ENCODE measurements at regions not wholly inside any gene's neighbourhood (a gene's known extent, or its start where the extent isn't known, plus 50 kb on each side); places are given as distances from the start of the nearest gene placed in this dataset.

DNA sequence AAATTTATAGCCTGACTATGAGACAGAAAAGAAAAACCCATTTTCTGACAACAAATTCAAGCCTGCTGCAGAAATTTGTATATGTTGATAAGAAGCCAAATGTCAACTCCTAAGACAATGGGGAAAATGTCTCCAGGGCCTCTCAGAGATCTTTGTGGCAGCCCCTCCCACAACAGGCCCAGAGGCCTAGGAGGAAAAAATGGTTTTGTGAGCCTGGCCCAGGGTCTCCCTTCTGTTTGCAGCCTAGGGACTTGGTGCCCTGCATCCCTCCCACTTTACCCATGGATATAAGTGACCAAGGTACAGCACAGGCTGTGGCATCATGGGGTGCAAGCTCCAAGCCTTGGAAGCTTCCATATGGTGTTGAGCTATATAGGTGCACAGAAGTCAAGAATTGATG is 740.2 kb downstream of the SEMA5A start:
- BruUV-seq (replicated peaks), result no TSS peak
- no peaks in the 10 kb centered on the region for H3K79me2 ChIP-seq (ENCODE audit: insufficient read depth, low read length)
- H4K20me1 ChIP-seq (ENCODE audit: insufficient read depth, low read length), result no peaks in the 10 kb centered on the region
- TF ChIP-seq EHMT2 (IDR thresholded peaks at IDR 0.05; ENCODE audit: borderline replicate concordance, low read depth, low read length), result no peak
- TF ChIP-seq FOXA3 (CRISPR knock-in tag; IDR thresholded peaks at IDR 0.05), result no peak
- no peak for TF ChIP-seq ZNF44 (CRISPR knock-in tag; IDR thresholded peaks at IDR 0.05)
- no peak for TF ChIP-seq ZBTB1 (CRISPR knock-in tag; IDR thresholded peaks at IDR 0.05; ENCODE audit: borderline replicate concordance)
- no peak for TF ChIP-seq SP2 (CRISPR knock-in tag; IDR thresholded peaks at IDR 0.05)
- TF ChIP-seq MATR3 (CRISPR knock-in tag; IDR thresholded peaks at IDR 0.05), result no peak
- TF ChIP-seq ZNF260 (CRISPR knock-in tag; IDR thresholded peaks at IDR 0.05; ENCODE audit: borderline replicate concordance, low read depth), result no peak
- TF ChIP-seq, protein P1, sequence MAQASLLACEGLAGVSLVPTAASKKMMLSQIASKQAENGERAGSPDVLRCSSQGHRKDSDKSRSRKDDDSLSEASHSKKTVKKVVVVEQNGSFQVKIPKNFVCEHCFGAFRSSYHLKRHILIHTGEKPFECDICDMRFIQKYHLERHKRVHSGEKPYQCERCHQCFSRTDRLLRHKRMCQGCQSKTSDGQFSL (CRISPR knock-in tag; IDR thresholded peaks at IDR 0.05), result no peak
- TF ChIP-seq, protein P2, sequence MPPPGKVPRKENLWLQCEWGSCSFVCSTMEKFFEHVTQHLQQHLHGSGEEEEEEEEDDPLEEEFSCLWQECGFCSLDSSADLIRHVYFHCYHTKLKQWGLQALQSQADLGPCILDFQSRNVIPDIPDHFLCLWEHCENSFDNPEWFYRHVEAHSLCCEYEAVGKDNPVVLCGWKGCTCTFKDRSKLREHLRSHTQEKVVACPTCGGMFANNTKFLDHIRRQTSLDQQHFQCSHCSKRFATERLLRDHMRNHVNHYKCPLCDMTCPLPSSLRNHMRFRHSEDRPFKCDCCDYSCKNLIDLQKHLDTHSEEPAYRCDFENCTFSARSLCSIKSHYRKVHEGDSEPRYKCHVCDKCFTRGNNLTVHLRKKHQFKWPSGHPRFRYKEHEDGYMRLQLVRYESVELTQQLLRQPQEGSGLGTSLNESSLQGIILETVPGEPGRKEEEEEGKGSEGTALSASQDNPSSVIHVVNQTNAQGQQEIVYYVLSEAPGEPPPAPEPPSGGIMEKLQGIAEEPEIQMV (CRISPR knock-in tag; IDR thresholded peaks at IDR 0.05; ENCODE audit: low read depth), result no peak
- no peak for TF ChIP-seq MBD4 (IDR thresholded peaks at IDR 0.05; ENCODE audit: borderline replicate concordance, low read length)
- TF ChIP-seq NR3C1 (CRISPR knock-in tag; IDR thresholded peaks at IDR 0.05), result no peak
- TF ChIP-seq, protein P3, sequence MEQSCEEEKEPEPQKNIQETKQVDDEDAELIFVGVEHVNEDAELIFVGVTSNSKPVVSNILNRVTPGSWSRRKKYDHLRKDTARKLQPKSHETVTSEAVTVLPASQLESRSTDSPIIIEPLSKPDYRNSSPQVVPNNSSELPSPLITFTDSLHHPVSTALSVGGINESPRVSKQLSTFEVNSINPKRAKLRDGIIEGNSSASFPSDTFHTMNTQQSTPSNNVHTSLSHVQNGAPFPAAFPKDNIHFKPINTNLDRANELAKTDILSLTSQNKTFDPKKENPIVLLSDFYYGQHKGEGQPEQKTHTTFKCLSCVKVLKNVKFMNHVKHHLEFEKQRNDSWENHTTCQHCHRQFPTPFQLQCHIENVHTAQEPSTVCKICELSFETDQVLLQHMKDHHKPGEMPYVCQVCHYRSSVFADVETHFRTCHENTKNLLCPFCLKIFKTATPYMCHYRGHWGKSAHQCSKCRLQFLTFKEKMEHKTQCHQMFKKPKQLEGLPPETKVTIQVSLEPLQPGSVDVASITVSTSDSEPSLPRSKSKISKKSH (CRISPR knock-in tag; IDR thresholded peaks at IDR 0.05; ENCODE audit: borderline replicate concordance), result no peak
- no peak for TF ChIP-seq SYNCRIP (IDR thresholded peaks at IDR 0.05; ENCODE audit: insufficient read depth, low read depth, low read length)
- TF ChIP-seq, protein P4, sequence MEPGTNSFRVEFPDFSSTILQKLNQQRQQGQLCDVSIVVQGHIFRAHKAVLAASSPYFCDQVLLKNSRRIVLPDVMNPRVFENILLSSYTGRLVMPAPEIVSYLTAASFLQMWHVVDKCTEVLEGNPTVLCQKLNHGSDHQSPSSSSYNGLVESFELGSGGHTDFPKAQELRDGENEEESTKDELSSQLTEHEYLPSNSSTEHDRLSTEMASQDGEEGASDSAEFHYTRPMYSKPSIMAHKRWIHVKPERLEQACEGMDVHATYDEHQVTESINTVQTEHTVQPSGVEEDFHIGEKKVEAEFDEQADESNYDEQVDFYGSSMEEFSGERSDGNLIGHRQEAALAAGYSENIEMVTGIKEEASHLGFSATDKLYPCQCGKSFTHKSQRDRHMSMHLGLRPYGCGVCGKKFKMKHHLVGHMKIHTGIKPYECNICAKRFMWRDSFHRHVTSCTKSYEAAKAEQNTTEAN (CRISPR knock-in tag; conservative IDR thresholded peaks at IDR 0.05), result no peak
- TF ChIP-seq SMAD9 (CRISPR knock-in tag; IDR thresholded peaks at IDR 0.05), result no peak
- TF ChIP-seq KAT2B (IDR thresholded peaks at IDR 0.05; ENCODE audit: borderline replicate concordance, low read depth, low read length), result no peak
- no peak for TF ChIP-seq ZNF232 (CRISPR knock-in tag; IDR thresholded peaks at IDR 0.05; ENCODE audit: borderline replicate concordance)
- FAIRE-seq (no peak), DNase-seq (ENCODE audit: low spot score) (no peak), ATAC-seq (no peak)
- H3K9me3 ChIP-seq (ENCODE audit: low read length), result peaks cover 95% of the 10 kb centered on the region
- CTCF ChIA-PET (ENCODE audit: low intra/inter-chr PET ratio, low total read pairs), result no interaction called here
- H3K27me3 ChIP-seq (ENCODE audit: control insufficient read depth in 1 of 2, insufficient read depth in 2 of 2, low read length in 2 of 2), result no peaks in the 10 kb centered on the region
- H2AFZ ChIP-seq (ENCODE audit: low read length), result no peak overlapping the region
- H3K36me3 ChIP-seq (replicated peaks in 1 of 2; ENCODE audit: control insufficient read depth in 1 of 2, insufficient read depth in 2 of 2, low read length in 2 of 2), result no peaks in the 10 kb centered on the region
- no peak overlapping the region for H3K27ac ChIP-seq (ENCODE audit: extremely low read length, insufficient read depth, low read length)
- no peak overlapping the region for H3K4me3 ChIP-seq (replicated peaks in 1 of 3; ENCODE audit: insufficient read depth in 1 of 3, low read depth in 2 of 3, low read length in 3 of 3)
- intact Hi-C loops (cut with micrococcal nuclease; ENCODE audit: unreplicated experiment), result no loop called here
- POLR2A ChIA-PET, result no interaction called here
- H3K4me2 ChIP-seq (ENCODE audit: low read depth, low read length), result no peak overlapping the region
- H3K9ac ChIP-seq (ENCODE audit: insufficient read depth, low read depth, low read length), result no peak overlapping the region
- no peaks in the 10 kb centered on the region for H3K4me1 ChIP-seq (ENCODE audit: insufficient read depth, low read length)
- in situ Hi-C loops (cut with HindIII; ENCODE audit: extremely low pct_ligation_motif_present, low pct_unique_long_range_greater_than_20kb), result no loop called here
